C1 segment of cervical spinal cord (tissue), 14 donors: ENCODE measurements at regions not wholly inside any gene's neighbourhood (a gene's known extent, or its start where the extent isn't known, plus 50 kb on each side); places are given as distances from the start of the nearest gene placed in this dataset.
A peak's percentile ranks its signal among the peaks of the same experiment; 100 is the strongest.
"Not testable (repeated sequence)": the region's sequence is repeated elsewhere in the genome, so short reads cannot be mapped to it uniquely, and the experiment has no call there.

Experiments
- DNase-seq, 14 donors: peaks; one replicate each; lab custom pipeline; 2025; lab: John Stamatoyannopoulos, UW

- DNase-seq = no peak
Observed at GRCh38 chr3:22671848-22672247, 531.3 kb upstream of the UBE2E2 start.

DNA sequence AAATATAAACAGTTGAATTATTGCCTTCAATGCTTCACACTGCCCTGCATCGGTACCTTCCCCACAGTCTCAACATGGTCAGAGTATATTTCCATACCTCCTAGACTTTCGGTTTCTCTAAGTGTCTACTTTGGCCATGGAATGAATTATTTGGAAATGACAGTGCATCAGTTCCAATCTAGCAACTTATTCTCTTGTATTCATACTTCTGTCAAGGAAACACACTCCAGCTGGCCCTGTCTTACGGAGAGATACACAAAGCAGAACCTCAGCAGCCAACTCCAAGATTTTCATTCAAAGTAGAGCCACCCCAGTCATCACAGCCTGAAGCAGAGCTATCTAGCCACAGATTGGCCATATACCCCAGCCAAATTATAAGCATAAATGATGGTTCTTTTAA lies 518.4 kb upstream of the UBE2E2 start:
- no peak for DNase-seq

DNA sequence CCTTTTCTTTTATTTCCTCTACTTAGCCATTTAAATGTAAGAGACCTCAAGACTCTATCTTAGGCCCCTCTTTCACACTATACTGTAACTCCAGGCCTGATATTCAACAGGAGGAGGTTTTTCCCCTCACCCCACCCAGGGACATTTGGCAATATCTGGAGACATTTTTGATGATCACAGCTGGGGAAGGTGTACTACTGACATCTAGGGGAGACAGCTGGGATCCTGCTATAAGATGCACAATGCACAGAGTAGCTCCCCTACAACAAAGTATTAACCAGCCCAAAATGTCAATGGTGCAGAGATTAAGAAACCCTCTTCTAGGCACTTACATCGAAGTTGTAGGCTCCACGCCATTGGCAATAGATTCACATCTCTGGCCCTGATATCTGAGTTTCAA lies 517.5 kb upstream of the UBE2E2 start:
- no peak for DNase-seq

- no peak for DNase-seq
Observed at GRCh38 chr3:22691407-22691806, 511.7 kb upstream of the UBE2E2 start.

DNA sequence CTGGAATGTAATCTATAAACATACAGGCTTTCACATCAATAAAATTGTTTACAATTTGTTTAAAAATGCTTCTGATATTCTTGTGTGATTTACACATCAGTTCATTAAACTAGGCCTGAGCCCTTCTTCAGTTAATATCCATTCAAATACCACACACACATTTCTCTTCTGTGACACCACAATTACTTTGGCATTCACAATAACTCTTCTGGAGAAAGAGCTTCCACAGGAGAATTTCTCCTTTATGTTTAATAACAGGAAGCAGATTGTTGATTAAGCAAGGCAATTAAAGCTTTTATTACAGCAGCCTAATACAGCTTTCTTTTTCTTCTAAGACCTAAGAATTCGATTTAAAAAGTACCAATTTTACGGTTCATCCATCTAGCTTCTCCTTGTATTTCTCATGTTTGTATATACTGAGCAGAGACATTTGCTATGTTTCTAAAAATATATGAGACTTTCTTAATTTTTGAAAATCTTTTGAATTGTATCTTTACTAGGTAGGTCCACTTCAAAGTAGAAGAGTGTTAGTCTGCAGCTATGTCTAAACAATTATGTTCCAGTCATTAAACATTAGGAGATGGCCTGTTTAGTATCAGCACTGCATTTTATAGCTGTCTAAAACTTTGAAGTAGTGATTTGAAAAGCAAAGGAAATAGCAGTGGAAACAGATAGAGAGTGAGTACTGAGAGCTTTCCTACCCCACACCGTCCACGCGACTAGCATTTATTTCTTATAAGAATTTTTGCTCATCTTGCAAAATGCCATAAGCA lies 511.1 kb upstream of the UBE2E2 start:
- no peak for DNase-seq

DNA sequence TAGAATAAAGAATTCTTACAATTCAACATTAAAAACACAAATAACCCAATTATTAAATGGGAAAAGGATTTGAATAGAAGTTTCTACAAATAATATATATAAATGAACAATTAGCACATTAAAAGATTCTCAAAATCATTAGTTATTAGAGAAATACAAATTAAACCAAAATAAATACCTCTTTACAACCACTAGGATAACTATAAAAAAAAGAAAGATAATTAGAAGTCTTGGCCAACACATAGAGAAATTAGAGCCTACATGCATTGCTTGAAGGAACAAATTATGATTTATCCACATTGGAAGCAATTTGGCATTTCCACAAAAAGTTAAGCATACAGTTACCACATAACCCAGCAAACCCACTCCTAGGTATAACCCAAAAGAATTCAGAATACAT lies 502.3 kb upstream of the UBE2E2 start:
- DNase-seq = no peak

GRCh38 chr3:22704166-22704565 lies 499.0 kb upstream of the UBE2E2 start:
- DNase-seq = no peak

DNA sequence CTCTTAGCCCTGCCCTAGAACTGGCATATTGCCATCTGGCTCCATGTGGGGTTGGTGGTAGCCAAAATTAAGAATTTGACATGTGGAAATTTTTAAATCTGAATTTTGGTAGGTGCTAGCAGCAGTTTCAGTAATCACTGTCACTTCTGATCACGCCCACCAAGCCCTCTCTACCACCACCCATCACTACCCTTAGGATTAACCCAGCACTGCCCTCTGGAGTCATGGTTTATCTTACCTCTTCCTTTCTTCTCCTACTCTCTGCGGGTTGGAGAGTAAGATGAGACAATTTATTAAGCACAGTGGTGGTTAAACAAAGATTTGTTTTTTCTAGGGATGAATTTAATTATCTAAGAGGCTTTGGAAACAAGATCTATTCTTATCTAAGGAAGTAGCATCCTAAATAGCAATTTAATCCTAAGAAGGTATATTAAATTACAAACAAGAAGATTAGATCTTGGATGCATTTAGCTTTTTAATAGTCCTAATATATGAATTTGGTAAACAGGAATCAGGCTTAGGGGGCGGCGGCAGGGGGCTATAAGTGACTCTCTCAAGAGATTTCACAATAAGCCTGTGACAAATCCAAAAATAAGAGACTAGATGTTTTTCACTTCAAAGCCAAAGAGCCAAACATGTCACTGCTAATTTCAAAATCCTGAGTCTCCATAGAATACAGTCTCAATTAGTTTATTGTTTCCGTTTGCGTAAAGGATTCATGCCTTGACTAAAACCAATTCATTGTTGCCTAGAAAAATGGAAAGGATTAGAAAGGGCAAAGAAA lies 498.4 kb upstream of the UBE2E2 start:
- peak in 1 of 14 donors; percentile 6 for DNase-seq

DNA sequence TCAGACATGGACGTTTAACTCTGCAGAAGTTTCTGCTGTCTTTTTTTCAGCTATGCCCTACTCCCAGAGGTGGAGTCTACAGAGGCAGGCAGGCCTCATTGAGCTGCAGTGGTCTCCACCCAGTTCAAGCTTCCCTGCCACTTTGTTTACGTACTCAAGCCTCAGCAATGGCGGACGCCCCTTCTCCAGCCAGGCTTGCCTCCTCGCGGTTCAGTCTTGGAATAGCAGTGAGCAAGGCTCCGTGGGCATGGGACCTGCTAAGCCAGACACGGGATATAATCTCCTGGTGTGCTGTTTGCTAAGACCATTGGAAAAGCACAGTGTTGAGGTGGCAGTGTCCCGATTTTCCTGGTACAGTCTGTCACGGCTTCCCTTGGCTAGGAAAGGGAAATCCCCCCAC lies 496.2 kb upstream of the UBE2E2 start:
- DNase-seq = not testable (repeated sequence)

- no peak for DNase-seq
Observed at GRCh38 chr3:22713936-22714335, 489.2 kb upstream of the UBE2E2 start.

- DNase-seq = peak in 1 of 14 donors; percentile 15
Observed at GRCh38 chr3:22714749-22715148, 488.4 kb upstream of the UBE2E2 start.

GRCh38 chr3:22720596-22720995 lies 482.5 kb upstream of the UBE2E2 start:
- no peak for DNase-seq

GRCh38 chr3:22724420-22724819 lies 478.7 kb upstream of the UBE2E2 start:
- DNase-seq = no peak

DNA sequence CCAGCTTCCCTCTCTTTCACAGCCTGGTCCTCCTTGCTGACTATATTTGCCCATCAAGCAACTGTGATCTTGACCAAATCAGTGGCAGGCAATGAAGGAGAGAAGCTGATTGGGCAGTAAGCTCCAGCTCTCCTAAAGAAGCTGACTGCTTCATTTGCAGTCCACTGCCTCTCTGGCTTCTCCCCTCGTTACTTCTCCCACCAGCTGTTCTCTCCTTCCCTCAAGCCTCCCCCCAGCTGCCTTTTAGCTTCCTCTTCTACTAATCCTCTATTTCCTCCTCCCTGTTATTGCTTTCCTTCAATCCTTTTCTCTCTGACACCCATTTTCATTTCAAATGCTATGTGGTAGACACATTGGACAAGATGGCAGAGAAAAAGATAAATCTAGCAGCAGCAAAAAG lies 474.7 kb upstream of the UBE2E2 start:
- no peak for DNase-seq

- DNase-seq = no peak
Observed at GRCh38 chr3:22729212-22729611, 473.9 kb upstream of the UBE2E2 start.

DNA sequence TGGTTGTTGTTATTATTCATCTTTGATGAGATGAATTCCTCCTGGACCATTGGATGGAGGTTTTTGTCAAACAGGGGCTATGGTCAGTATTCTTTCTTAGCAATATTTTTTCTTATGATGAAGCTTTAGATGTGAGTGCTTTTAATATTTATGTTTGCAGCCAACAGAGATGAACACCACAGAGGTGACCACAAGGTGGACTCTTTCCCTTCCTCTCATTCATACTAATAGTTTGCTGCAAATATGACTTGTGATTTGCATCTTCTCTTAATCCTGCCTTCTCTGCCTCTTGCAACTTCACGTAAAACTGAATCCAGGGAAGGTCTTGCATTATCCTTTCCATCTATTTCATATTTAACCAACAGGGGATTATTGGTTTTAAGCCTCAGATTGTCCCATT lies 473.1 kb upstream of the UBE2E2 start:
- DNase-seq = no peak

- no peak for DNase-seq
Observed at GRCh38 chr3:22730701-22731100, 472.4 kb upstream of the UBE2E2 start.

DNA sequence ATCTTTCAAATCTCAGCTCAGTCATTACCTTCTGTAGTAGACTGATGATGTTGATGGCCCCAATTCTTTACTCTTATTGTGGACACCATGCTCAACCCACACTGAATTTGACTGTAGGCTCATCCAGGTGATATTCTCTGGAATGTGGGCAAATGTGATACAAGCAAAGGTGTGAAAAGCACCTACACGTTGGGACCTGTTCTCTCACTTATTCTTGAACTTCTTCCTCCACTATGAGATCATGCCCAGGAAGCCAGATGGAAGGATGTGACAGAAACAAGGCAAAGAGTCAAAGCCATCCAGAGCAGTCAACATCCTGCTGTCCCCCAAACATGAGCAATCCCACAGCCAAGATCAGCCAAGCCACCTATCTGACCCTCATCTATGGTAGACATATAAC lies 471.2 kb upstream of the UBE2E2 start:
- DNase-seq = no peak

DNA sequence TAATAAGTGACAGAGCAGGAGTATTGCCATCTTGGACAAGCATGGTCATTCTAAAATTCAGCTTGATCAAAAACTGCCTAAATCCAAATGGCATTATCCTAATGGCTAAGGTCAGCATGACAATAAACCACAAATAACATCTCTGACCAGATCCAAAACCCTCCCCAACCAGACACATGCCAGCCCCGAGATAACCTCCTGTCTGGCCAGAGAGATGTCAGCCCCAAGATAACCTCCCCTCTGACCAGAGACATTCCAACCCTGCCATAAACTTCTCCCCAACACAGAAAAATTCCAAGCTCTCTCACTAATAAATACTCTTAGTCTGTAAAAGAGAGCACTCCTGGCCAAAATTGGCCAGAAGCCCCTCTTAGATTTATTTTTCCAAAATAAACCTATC lies 470.5 kb upstream of the UBE2E2 start:
- DNase-seq = no peak

DNA sequence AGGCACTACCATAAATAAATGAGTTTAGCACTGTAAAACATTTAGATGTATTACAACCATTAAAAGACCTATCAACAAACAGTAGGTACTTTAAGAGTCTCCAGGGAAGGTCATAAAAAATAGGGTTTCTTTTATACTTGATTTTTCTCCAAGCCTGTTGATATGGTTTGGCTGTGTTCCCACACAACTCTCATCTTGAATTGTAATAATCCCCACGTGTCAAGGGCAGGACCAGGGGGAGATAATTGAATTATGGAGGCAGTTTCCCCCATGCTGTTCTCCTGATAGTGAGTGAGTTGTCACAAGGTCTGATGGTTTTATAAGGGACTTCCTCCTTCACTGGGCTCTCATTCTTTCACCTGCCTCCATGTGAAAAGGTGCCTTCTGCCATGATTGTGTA lies 468.9 kb upstream of the UBE2E2 start:
- no peak for DNase-seq

DNA sequence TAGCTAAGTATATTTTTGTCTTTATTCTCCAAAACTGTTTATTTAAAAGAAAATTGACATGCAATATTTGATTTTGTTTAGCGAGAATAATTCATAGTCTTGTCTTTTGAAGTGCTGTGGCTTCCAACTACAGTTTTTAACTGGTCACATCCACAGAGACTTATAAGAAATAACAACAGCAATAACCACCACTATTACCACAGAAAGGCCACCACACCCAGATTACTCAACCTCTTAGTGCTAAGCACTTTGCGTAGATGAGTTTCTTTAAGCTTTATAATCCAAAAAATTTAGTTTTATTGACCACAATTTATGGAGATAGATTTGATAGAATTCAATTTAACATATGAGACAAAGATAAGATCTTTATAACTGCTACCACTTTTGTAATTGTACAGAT lies 468.4 kb upstream of the UBE2E2 start:
- DNase-seq = no peak

DNA sequence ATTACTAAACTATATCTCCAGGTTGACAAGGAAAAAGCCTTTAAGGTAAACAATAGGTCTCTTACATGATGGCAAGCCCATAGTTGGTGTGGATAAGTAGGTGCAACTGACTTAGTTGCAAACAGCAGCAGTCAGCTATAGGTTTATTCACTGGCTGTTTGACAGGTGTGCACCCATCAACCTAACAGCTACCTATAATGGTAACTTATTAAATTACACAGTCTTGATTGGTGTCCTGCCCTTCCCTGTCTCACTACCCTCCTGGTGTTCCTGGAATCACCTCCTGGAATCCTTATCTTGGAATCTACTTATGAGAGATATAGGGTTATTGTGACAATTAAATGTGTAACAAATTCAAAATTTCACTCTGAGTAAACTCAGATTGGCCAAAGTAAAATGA lies 467.8 kb upstream of the UBE2E2 start:
- DNase-seq = no peak

- not testable (repeated sequence) for DNase-seq
Observed at GRCh38 chr3:22743386-22743785, 459.7 kb upstream of the UBE2E2 start.
